H7 (cell line): ENCODE measurements at regions not wholly inside any gene's neighbourhood (a gene's known extent, or its start where the extent isn't known, plus 50 kb on each side); places are given as distances from the start of the nearest gene placed in this dataset.
"Not testable (repeated sequence)": the region's sequence is repeated elsewhere in the genome, so short reads cannot be mapped to it uniquely, and the experiment has no call there.

ENCODE experiments used
- DNase-seq: peaks from one replicate; pipeline ENCODE4 v3.0.0; 2012
- H3K27me3 ChIP-seq: 2 replicates; pipeline ENCODE4 v1.6.0; 2011; ENCODE audit warnings: mild to moderate bottlenecking, low read length; ENCODE audit not compliant: control insufficient read depth, insufficient read depth
- H3K36me3 ChIP-seq: replicated peaks from 2 replicates; pipeline ENCODE4 v1.5.1; 2011; ENCODE audit warnings: low read length; ENCODE audit not compliant: control insufficient read depth, insufficient read depth
- H3K4me3 ChIP-seq: 2 replicates; pipeline ENCODE4 v1.5.1; 2011; ENCODE audit warnings: low read depth, mild to moderate bottlenecking, control low read depth, low read length, moderate library complexity; ENCODE audit not compliant: insufficient read depth

- not testable (repeated sequence) for DNase-seq, H3K27me3 ChIP-seq, H3K36me3 ChIP-seq, H3K4me3 ChIP-seq
These were observed 54.1 kb downstream of the RAB6D start for GRCh38 chr2:131309833-131310232.

GRCh38 chr2:131300153-131300552 is 63.8 kb downstream of the RAB6D start:
- H3K27me3 ChIP-seq, H3K36me3 ChIP-seq, H3K4me3 ChIP-seq: not testable (repeated sequence)
- peak; percentile 53 for DNase-seq

DNA sequence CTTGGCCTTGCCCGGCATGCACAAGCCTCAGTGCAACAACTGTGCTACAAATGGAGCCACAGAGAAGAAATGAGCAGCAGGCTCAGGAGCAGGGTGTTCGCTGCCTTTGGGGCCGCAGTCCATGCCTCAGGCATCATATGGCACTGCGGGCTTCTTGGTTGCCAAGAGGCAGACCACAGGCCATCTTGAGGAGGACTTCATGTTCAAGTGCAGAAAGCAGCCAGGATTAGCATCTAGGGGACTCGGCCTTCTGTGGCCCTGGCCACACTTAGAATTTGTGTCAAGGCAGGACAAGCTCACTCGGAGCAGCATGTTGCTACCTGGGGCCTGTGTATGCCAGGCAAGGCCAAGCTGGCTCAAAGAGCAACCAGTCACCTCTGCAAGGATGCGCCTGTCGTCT is 68.5 kb downstream of the POTEE start:
- DNase-seq, H3K4me3 ChIP-seq, H3K27me3 ChIP-seq, H3K36me3 ChIP-seq: not testable (repeated sequence)

DNA sequence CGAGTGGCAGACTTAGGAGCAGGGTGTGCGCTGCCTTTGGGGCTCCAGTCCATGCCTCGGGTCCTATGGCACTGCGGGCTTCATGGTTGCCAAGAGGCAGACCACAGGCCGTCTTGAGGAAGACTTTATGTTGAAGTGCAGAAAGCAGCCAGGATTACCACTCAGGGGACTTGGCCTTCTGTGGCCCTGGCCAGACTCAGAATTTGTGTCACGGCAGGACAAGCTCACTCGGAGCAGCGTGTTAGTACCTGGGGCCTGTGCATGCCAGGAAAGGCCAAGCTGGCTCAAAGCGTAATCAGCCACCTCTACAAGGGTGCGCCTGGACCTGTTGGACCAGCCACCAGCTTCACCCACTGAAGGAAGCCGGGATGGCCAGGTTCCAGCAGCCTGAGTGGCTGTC is 68.0 kb downstream of the POTEE start:
- not testable (repeated sequence) for H3K4me3 ChIP-seq, H3K36me3 ChIP-seq, H3K27me3 ChIP-seq, DNase-seq

GRCh38 chr2:131272019-131272418 is 62.7 kb downstream of the POTEE start:
- H3K36me3 ChIP-seq, DNase-seq, H3K27me3 ChIP-seq, H3K4me3 ChIP-seq: not testable (repeated sequence)

- not testable (repeated sequence) for H3K36me3 ChIP-seq, H3K27me3 ChIP-seq, DNase-seq, H3K4me3 ChIP-seq
These were observed 54.7 kb downstream of the POTEE start for GRCh38 chr2:131264034-131264433.
